Stomach (tissue), 4 donors: ENCODE measurements at regions not wholly inside any gene's neighbourhood (a gene's known extent, or its start where the extent isn't known, plus 50 kb on each side); places are given as distances from the start of the nearest gene placed in this dataset.

Source experiments
- POLR2A ChIP-seq, 4 donors: fragments of 450-650 bp; IDR thresholded peaks; one replicate each; pipeline ENCODE4 v1.6.1; 2016; ENCODE audit warnings: antibody characterized with exemption in 4 of 4, control low read depth in 2 of 4, mild to moderate bottlenecking in 1 of 4, moderate library complexity in 1 of 4
- POLR2AphosphoS5 ChIP-seq, 3 donors: sonication (generic); formaldehyde crosslinking; IDR thresholded peaks; one replicate each; pipeline ENCODE4 v1.6.1; 2016; ENCODE audit warnings: antibody characterized with exemption in 3 of 3
- TF ChIP-seq, protein P1 (sequence below), 7 experiments: fragments of 450-650 bp in 4 of 7; fragments of 200-600 bp in 3 of 7; sonication (generic) in 3 of 7; IDR thresholded peaks; one replicate each; pipeline ENCODE4 v1.5.1; 2016 to 2019; ENCODE audit warnings: antibody characterized with exemption in 7 of 7, control low read depth in 2 of 7, mild to moderate bottlenecking in 1 of 7

- TF ChIP-seq, protein P1, sequence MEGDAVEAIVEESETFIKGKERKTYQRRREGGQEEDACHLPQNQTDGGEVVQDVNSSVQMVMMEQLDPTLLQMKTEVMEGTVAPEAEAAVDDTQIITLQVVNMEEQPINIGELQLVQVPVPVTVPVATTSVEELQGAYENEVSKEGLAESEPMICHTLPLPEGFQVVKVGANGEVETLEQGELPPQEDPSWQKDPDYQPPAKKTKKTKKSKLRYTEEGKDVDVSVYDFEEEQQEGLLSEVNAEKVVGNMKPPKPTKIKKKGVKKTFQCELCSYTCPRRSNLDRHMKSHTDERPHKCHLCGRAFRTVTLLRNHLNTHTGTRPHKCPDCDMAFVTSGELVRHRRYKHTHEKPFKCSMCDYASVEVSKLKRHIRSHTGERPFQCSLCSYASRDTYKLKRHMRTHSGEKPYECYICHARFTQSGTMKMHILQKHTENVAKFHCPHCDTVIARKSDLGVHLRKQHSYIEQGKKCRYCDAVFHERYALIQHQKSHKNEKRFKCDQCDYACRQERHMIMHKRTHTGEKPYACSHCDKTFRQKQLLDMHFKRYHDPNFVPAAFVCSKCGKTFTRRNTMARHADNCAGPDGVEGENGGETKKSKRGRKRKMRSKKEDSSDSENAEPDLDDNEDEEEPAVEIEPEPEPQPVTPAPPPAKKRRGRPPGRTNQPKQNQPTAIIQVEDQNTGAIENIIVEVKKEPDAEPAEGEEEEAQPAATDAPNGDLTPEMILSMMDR (IDR thresholded peaks at IDR 0.05): no peak
- TF ChIP-seq POLR2AphosphoS5 (IDR thresholded peaks at IDR 0.05) (no peak), POLR2A (IDR thresholded peaks at IDR 0.05) (no peak)
Measured at GRCh38 chr7:42338916-42339540, 102.0 kb upstream of the GLI3 start.
